D341Med (cell line): ENCODE measurements at regions not wholly inside any gene's neighbourhood (a gene's known extent, or its start where the extent isn't known, plus 50 kb on each side); places are given as distances from the start of the nearest gene placed in this dataset.
"Not testable (repeated sequence)": the region's sequence is repeated elsewhere in the genome, so short reads cannot be mapped to it uniquely, and the experiment has no call there.

ENCODE experiments used
- DNase-seq: peaks from one replicate; pipeline ENCODE4 v3.0.0; 2012; ENCODE audit warnings: low spot score

DNA sequence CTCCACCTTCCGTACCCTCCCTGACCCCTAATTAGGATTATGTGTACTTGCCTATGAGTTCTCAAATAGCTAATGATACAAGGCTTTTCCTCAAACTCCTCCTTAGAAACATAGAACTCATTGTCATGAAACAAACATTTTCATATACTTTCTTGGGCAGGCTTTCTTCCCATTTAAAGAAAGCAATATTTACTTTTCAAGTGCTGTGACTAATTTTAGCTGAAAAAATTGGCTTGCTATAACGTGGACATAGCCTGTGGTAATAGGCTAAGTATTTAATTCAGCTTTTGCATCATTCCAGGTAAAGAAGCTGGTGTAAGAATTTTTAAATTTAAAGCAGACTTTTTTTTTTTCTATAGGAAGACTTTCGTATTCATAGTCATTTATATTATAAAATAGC, 208.7 kb downstream of the SOX2 start:
- DNase-seq = no peak

DNA sequence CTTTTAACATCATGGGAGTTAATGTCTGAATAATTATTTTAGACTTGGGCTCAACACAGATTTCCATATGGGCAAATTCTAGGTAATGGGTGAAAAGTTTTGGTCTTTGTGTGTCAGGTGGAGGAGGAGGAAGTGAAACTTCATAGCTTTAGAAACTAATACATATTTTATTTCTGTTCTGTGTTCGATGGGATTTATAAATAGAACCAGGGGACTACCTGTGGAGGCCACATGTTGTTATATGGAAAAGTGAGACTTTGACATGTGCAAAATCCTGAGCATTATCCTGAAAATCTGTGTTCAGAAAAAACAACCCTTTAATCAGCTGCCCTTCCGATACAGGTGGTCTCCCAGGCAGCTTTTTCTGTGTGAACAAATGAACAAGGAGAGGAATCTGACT, 209.5 kb downstream of the SOX2 start:
- DNase-seq = no peak

DNA sequence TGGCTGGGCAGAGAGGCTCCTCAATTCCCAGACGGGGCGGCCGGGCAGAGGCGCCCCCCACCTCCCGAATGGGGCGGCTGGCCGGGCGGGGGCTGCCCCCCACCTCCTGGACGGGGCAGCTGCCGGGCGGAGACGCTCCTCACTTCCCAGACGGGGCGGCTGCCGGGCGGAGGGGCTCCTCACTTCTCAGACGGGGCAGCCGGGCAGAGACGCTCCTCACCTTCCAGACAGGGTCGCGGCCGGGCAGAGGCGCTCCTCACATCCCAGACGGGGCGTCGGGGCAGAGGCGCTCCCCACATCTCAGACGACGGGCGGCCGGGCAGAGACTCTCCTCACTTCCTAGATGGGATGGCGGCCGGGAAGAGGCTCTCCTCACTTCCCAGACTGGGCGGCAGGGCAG, 214.1 kb downstream of the SOX2 start:
- DNase-seq = not testable (repeated sequence)

DNA sequence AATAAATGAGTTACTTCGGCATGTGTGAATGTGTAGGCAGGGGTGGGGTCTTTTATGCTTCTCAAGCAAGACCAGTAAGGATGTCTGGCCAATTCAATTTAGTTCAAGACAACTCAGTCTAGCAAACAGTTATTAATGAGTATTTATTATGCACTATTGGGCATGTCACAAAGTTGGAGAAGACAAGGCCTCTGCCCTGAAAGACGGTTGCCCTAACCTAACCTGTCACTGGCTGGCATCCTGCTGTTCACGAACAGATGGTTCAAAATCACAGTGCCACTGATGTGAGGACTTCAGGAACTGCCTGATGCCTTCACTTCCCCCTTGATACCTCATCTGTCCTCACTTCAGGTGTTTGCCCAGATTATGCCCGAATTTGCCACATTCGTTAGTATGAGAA, 217.8 kb downstream of the SOX2 start:
- DNase-seq = no peak

DNA sequence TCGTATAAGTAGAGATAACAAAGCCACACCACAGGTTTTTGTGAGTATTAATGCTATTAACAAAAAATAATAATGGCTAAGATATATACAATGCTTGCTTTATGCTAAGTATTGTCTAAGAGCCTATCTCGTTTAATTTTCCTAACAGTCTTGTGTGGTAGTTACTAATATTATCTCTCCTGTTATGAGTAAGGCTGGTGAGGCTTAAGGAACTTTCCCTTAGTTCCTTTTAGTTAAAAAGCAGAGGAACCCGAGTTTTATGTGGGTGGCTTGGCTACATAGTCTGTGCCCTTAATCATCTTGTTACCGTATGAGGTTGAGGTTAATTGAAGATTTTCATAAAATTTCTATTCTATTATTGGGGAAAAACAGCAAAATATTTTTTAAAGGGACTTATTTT, 218.4 kb downstream of the SOX2 start:
- DNase-seq = no peak

DNA sequence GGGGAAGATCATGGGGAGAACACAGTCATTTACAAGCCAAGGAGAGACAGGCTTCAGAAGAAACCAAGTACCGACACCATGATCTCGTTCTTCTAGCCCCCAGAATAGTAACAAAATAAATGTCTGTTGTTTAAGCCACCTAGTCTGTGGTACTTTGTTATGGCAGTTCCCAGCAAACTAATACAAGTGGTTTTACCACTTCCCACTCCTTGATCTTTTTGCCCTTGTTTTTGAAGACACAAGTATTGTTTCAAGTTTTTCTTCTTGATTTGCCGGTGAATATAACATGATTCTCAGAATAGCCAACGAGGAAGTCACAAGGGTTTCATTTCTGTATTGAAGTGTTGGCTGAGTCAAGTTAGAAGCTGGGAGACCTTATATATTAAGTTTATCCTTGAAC, 220.3 kb downstream of the SOX2 start:
- DNase-seq = no peak

DNA sequence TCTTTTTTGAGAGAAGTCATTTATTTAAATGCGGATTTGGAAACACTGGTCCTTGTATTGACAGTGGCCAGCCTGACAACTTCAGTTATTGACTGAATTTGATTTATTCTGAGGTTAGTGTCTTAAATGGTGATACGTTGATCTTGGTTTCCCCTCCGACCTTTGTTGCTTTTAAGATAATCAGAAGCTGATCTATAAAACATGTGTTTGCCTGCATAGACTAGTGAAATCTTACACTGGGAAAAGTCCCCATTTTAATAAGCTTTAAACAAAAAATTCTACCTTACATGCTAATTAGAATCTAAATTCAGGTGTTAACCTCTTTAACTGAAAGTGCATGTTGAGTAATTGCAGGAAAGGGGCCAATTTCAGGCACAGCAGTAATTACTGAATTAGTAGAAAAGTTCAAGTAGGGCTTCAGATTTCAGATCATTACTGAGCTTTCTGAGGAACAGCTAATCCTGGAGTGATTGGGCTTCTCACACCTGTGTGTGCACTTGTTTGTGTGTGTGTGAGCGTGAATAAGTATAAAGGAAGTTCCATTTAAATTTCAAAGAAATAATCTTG, 221.4 kb downstream of the SOX2 start:
- DNase-seq = no peak

DNA sequence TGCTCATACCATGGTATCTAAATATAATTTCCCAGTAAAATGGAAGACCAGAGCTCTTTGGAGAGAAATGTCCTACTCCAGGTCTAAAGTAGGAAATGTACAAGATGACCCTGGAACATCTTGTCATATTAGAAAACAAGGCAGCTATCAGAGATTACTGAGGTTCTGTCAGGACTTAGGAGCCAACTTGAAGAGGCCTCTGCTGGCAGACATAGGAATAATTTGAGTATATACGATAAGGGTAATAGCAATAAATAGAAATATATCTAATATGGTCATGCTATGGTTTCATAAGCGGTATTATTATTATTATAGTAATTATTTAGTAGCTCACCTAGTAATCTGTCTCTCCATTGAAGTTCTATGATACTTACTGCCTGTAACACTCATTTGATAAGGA, 224.2 kb downstream of the SOX2 start:
- DNase-seq = no peak

DNA sequence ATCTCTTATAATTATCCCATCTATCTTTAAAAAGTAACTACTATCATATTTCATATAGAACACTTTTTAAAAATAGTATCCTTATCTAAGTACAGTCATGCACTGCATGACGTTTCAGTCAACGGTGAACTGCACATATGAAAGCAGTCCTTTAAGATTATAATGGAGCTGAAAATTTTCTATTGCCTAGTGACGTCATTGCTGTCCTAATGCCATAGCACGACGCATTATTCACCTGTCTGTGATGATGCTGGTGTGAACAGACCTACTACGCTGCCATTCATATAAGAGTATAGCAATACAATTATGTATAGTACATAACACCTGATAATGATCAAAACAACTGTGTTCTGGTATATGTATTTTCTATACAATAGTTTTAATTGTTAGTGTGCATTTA, 225.0 kb downstream of the SOX2 start:
- no peak for DNase-seq

DNA sequence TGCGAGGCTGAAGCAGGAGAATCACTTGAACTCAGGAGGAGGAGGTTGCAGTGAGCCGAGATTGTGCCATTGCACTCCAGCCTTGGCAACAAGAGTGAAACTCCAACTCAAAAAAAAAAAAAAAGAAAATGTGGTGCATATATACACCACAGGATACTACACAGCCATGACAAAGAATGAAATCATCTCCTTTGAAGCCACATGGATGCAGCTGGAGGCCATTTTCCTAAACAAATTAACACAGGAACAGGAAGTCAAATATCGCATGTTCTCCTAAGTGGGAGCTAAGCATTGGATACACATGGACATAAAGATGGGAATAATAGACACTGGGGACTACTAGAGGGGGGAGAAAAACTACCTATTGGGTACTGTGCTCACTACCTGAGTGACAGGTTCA, 226.9 kb downstream of the SOX2 start:
- DNase-seq = not testable (repeated sequence)

DNA sequence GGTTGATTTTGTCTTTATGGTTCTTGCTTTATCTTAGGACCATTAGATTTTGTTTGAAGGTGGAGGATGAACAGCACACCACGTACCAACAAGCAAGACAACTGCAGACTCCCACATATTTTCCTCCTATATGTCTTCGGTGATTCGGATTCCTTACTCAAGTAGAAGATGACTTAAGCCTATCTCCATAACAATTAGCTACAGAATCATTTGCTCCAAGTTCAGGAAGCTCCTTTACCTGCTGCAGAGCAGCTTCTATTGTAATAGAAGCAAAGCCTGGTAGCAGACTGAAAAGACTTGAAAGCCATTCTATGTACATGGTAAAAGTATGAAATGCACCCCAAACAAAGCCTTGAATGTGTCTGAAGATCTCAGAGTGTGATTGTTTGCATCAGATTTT, 229.0 kb downstream of the SOX2 start:
- no peak for DNase-seq

DNA sequence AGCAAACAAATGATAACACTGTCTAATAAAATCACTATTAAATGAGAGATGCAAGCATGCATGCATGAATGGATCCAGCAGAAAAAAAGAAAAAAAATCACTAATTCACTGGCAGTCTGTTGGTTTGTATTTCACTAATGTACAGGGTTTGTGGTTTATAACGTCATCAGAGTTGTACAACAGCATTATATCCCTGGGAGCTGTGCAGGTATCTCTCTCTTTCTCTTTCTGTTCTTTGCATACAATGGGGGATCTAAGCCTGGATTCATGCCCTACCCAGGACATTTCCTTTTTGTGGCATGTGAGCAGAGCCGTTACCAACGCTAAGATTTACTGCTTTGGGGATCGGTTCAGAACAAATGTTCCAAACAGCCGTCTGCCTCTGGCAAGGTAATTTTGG, 229.5 kb downstream of the SOX2 start:
- no peak for DNase-seq

DNA sequence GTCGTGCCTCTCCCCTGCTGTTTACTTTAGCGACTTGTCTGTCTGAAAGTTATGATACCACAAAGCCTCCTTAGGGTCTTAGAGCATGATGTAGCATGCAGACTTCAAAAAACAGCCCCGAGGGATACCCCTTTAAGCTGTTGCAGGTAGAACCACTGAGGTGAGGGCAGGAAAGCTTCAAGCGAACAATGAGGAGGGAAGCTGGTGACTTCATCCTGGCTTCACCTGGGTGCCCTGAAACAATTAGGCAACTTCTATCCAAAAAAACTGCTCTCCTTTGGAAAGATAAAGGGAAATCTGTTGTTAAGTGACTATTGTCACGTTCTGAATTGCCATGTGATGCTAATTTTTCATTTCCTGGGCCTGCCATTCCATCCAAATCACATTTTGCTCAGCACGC, 231.6 kb downstream of the SOX2 start:
- DNase-seq = no peak

DNA sequence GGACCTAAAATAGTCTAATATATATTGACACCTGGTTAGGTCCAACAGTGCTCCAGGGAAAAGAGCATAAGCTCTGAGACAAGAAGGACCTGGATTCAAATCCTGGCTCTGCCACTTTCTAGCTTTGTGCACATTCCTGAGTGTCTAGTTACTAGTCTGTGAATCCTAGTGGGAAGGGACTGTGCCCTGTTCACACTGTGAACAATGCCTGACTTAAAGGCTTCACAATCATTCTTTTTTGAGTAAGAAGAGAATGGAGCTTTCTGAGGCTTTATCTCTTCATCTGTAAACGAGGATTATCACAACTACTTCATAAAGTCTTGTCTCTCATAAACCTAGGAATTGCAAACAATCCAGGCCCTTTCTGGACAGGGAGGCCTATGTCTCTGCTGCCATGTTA, 235.9 kb downstream of the SOX2 start:
- DNase-seq = no peak

DNA sequence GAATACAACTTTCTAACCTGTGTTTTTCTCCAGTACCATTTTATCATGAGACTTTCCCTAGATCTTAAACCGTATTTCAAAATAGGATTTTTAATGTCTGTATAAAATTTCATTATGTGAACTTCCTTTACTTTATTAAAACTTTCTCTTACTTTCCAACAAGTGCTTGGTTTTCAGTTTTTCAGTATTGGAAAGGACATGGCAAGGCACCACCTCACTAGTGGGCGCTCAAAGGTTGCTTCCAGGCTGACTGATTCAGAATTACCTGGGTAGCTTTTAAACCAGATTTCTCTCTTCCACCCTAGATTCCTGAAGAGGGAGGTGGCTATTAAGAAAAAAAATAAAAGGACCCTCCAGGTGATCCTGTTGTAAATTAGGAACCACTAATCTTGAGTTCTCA, 236.6 kb downstream of the SOX2 start:
- DNase-seq = no peak

DNA sequence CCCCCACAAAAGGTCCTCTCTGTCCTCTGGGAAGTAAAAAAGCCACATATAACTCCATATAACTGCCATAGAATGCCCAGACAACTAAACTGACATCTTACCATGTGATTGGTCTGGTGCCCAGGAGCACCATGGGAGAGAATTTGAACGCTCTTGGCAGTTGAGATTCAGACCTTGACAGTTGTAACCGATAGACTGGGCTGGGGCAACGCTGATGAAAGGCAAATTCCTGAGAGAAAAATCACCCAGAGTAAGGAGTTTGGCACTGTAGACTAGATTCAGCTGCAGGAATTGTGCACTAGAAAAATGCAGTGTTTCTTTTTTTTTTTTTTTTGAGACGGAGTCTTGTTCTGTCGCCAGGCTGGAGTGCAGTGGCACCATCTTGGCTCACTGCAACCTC, 240.5 kb downstream of the SOX2 start:
- DNase-seq = no peak

DNA sequence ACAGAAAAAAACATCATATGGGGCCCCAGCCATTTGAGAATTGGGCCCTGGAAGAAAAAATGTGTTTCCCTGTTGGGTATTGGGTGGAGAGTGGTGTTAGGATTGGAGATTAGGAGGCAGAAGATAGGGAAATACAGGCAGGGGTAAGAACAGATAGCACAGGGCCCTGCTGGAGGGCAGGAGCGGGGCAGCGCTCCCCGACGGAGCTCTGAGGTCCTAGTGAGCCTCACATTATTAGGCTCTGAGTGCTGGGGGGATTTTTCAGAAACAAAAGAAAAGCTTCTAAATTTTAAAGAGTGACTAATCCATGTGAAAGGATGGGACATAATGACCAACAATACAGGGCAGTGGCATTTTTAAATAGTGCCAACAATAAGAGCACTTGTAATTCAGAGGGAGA, 241.2 kb downstream of the SOX2 start:
- DNase-seq = no peak

DNA sequence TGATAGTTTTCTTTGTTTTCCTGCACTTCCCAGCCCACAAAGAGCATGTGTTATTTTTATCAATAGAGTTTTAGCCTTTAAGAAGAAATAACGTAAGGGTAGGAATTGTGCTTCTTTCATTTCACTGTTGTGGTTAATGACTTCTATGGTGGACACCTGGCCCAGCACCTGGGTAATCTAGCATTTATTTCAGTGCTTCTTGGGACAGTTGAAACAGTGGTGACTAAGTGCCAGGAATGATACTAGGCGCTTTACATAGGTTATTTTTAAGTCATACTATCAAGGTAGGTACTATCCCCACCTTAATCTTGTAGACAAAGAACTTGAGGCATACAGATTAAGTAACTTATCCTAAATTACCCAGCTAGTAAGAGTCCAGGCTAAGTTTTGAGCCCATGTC, 243.8 kb downstream of the SOX2 start:
- no peak for DNase-seq

DNA sequence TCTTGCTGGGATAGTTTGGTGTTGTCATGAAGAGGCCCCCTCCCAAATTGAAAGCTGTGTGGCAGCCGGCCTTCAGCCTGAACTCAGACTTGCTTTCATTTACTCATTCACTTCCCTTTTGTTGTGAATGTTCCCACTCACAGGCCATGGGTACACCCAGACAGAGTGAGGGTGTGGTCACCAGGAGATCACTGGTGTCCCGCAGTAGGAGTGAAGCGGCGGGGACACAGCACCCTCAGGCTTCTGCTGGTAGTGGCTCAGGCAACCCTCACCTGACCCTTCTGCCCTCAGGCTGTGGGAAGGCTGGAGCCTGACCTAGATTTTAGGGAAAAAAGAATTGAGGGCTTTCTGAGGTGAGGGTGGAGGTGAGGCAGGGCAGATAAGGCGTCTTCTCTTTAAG, 244.4 kb downstream of the SOX2 start:
- no peak for DNase-seq

DNA sequence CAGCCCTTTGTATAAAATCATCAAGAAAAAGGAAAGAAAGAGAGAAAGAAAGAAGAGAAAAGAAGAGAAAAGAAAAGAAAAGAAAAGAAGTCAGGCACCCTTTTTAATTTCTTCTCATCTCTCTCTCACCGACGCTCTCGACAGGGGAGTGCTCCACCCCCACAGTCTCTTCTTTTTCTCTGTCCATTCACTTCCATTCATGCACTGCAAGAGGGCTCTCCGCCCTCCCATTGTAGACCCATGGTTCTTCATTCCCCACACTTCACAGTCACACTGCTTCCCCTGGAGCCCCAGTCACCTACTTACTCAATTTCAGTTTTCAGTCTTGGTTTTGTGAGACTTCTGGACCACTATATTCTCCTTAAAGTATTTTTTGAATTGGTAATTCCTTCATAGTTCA, 254.7 kb downstream of the SOX2 start:
- no peak for DNase-seq

DNA sequence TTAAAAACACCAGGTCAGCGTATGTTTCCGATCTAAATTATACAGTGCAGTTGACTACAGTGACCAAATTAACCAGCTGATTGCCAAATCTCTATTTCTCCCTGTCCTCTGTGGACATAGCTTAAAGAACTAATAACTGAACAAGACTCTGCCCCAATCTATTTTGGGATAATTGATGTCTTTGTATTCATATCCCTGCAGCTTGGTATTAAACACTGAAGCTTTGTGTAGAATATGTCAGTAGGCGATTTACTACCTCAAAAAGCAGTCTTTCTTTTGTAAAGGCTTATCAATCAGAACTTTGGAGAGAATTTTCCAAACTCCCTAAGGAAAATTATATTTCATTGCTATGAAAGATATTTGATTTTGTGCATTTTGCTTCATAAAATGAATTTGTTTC, 258.2 kb downstream of the SOX2 start:
- no peak for DNase-seq

DNA sequence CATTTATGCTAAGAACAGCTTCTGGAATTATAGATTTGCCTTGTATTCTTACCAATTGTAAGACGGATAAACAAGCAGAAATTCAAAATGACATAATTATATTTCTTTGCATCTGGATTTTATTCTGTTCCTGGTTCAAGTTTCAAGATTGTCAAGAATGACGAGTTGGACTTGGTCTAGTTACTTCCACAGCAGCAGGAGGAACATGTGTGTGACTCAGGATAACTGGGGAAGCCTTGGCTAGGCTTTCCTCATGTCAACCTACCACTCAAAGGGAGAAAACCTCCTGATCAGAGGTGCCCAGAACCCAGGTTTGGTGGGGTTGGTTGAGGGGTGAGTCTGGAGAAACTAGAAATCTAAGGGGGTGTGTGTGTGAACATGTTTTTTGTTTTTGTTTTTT, 259.7 kb downstream of the SOX2 start:
- DNase-seq = no peak

DNA sequence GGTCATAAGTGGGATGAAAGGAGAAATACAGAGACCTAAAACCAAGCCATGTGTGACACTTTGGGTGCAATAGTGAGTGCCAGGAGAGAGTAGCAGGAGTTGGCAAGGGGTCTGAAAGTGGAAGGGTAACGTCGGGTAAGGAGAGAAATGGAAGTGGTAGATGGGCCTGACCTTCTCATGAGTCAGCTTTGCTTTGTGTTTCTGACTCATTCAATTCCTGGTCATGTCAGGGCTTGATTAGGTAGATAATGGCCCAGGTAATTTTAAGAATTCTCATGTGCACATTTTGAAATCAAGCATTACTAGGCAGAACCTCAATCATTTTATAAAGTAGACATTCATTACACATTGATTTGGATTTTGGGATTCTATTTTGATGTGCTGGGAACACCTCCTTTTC, 262.5 kb downstream of the SOX2 start:
- DNase-seq = no peak

DNA sequence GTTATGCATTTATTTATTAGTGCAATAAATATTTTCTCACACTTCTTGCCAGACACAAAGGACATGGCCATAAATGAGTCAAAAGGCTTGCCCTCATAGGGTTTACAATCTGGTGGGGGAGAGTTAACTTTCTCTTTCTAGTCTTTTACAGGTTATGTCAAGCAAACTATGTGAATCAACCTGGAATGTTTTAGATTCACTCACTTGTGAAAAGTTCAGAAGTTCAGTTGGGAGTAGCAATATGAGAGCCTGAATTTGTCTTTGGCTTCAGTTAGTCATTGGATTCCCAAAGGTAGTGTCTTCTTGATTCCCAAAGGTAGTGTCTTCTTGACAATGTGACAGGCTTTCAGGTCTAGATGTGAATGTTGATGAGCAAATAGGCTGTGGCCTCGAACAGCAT, 264.8 kb downstream of the SOX2 start:
- no peak for DNase-seq

DNA sequence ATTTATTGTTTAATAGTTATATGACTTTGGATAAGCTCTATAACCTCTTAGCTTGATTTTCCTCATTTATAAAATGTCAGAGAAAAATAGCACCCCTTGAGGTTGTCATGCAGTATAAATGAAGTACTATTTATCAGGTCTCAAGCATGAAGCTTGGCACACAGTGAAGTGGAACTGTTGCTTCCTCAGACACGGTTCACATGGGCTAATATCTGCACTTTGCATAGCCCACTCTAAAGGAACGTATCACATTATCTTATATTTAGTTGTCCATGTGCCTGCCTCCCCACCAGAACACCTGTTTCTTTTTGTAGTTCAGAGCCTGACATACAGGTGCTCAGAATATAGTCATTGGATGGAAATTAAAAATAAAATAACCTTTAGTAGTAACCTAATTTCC, 273.7 kb downstream of the SOX2 start:
- DNase-seq = no peak
